ENCODE measurements at regions not wholly inside any gene's neighbourhood (a gene's known extent, or its start where the extent isn't known, plus 50 kb on each side); places are given as distances from the start of the nearest gene placed in this dataset.

DNA sequence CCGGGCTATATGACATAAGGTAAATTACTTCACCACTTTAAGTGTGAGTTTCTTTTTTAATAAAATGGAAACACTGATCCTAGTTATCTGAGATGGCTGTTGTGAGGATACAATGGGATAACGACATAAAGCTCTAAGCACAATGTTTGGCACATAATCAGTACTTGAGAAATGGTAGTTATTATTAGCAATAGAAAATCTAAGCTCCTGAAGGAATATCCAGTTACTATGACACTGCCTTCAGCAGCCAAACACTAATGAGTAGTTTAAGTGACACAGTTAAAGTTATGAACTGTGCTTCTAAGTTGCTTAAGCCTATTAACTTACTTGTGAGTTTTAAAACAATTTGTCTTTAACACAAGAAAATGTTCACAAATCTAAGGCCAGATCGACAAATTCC is 96.8 kb downstream of the ELAPOR2 start:
- TF ChIP-seq POLR2A (IDR thresholded peaks at IDR 0.05) = no peak
- TF ChIP-seq, protein P1, sequence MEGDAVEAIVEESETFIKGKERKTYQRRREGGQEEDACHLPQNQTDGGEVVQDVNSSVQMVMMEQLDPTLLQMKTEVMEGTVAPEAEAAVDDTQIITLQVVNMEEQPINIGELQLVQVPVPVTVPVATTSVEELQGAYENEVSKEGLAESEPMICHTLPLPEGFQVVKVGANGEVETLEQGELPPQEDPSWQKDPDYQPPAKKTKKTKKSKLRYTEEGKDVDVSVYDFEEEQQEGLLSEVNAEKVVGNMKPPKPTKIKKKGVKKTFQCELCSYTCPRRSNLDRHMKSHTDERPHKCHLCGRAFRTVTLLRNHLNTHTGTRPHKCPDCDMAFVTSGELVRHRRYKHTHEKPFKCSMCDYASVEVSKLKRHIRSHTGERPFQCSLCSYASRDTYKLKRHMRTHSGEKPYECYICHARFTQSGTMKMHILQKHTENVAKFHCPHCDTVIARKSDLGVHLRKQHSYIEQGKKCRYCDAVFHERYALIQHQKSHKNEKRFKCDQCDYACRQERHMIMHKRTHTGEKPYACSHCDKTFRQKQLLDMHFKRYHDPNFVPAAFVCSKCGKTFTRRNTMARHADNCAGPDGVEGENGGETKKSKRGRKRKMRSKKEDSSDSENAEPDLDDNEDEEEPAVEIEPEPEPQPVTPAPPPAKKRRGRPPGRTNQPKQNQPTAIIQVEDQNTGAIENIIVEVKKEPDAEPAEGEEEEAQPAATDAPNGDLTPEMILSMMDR (IDR thresholded peaks at IDR 0.05) = no peak

All from transverse colon (tissue), 3 donors.